ENCODE measurements at regions not wholly inside any gene's neighbourhood (a gene's known extent, or its start where the extent isn't known, plus 50 kb on each side); places are given as distances from the start of the nearest gene placed in this dataset.

GRCh38 chr11:128301756-128302155, 285.6 kb downstream of the ETS1 start:
- H3K27ac ChIP-seq (ENCODE audit: low read depth, low read length) = no peak overlapping the region
- H3F3A ChIP-seq (ENCODE audit: control insufficient read depth, insufficient read depth) = no peaks in the 10 kb centered on the region

GRCh38 chr11:128300785-128301184, 286.6 kb downstream of the ETS1 start:
- H4K20me1 ChIP-seq (ENCODE audit: control insufficient read depth, insufficient read depth, low read depth, low read length) = no peaks in the 10 kb centered on the region
- H3K4me1 ChIP-seq (ENCODE audit: control insufficient read depth, low read length) = peaks cover 25% of the 10 kb centered on the region
- H3K4me2 ChIP-seq (ENCODE audit: low read length) = no peak overlapping the region
- TF ChIP-seq CTCF (IDR thresholded peaks at IDR 0.05; ENCODE audit: low read depth, low read length, poor library complexity, severe bottlenecking) (no peak), EZH2phosphoT487 (IDR thresholded peaks at IDR 0.05; ENCODE audit: borderline replicate concordance, low read length) (no peak)
- no peak overlapping the region for H3K27ac ChIP-seq (ENCODE audit: low read depth, low read length)
- H3K36me3 ChIP-seq (ENCODE audit: control insufficient read depth, low read length) = peaks cover 7% of the 10 kb centered on the region; the same call in 1 of the 2 replicates
- H3K27me3 ChIP-seq (ENCODE audit: control insufficient read depth, low read length) = no peaks in the 10 kb centered on the region
- no peaks in the 10 kb centered on the region for H3K9me3 ChIP-seq (ENCODE audit: control insufficient read depth, insufficient read depth, low read length)
- H3K9me2 ChIP-seq (replicated peaks; ENCODE audit: control insufficient read depth, low read length) = no peaks in the 10 kb centered on the region
- no peaks in the 10 kb centered on the region for H3K79me2 ChIP-seq (ENCODE audit: control insufficient read depth, low read length)
- H3F3A ChIP-seq (ENCODE audit: control insufficient read depth, insufficient read depth) = no peaks in the 10 kb centered on the region
- H3K4me3 ChIP-seq (ENCODE audit: low read length) = no peak overlapping the region

More at GRCh38 chr11:128301756-128302155, 285.6 kb downstream of the ETS1 start:
- H3K9me2 ChIP-seq (replicated peaks; ENCODE audit: control insufficient read depth, low read length) = no peaks in the 10 kb centered on the region
- no peaks in the 10 kb centered on the region for H3K27me3 ChIP-seq (ENCODE audit: control insufficient read depth, low read length)
- no peak overlapping the region for H3K4me3 ChIP-seq (ENCODE audit: low read length)
- H3K79me2 ChIP-seq (ENCODE audit: control insufficient read depth, low read length) = no peaks in the 10 kb centered on the region
- TF ChIP-seq EZH2phosphoT487 (IDR thresholded peaks at IDR 0.05; ENCODE audit: borderline replicate concordance, low read length) (no peak), CTCF (IDR thresholded peaks at IDR 0.05; ENCODE audit: low read depth, low read length, poor library complexity, severe bottlenecking) (no peak)
- H3K4me2 ChIP-seq (ENCODE audit: low read length) = no peak overlapping the region
- peaks cover 12% of the 10 kb centered on the region; the same call in 1 of the 2 replicates for H3K36me3 ChIP-seq (ENCODE audit: control insufficient read depth, low read length)
- peaks cover 23% of the 10 kb centered on the region for H3K4me1 ChIP-seq (ENCODE audit: control insufficient read depth, low read length)
- no peaks in the 10 kb centered on the region for H4K20me1 ChIP-seq (ENCODE audit: control insufficient read depth, insufficient read depth, low read depth, low read length)
- no peaks in the 10 kb centered on the region for H3K9me3 ChIP-seq (ENCODE audit: control insufficient read depth, insufficient read depth, low read length)

GRCh38 chr11:128299132-128299726, 288.1 kb downstream of the ETS1 start:
- no peaks in the 10 kb centered on the region for H3K9me3 ChIP-seq (ENCODE audit: control insufficient read depth, insufficient read depth, low read length)
- no peak overlapping the region for H3K27ac ChIP-seq (ENCODE audit: low read depth, low read length)
- TF ChIP-seq CTCF (IDR thresholded peaks at IDR 0.05; ENCODE audit: low read depth, low read length, poor library complexity, severe bottlenecking) (no peak), EZH2phosphoT487 (IDR thresholded peaks at IDR 0.05; ENCODE audit: borderline replicate concordance, low read length) (no peak)
- H3F3A ChIP-seq (ENCODE audit: control insufficient read depth, insufficient read depth) = no peaks in the 10 kb centered on the region
- H3K27me3 ChIP-seq (ENCODE audit: control insufficient read depth, low read length) = no peaks in the 10 kb centered on the region
- H3K4me1 ChIP-seq (ENCODE audit: control insufficient read depth, low read length) = peaks cover 21% of the 10 kb centered on the region
- no peak overlapping the region for H3K4me2 ChIP-seq (ENCODE audit: low read length)
- H3K79me2 ChIP-seq (ENCODE audit: control insufficient read depth, low read length) = no peaks in the 10 kb centered on the region
- no peak overlapping the region for H3K4me3 ChIP-seq (ENCODE audit: low read length)
- H3K36me3 ChIP-seq (ENCODE audit: control insufficient read depth, low read length) = no peaks in the 10 kb centered on the region
- H3K9me2 ChIP-seq (replicated peaks; ENCODE audit: control insufficient read depth, low read length) = no peaks in the 10 kb centered on the region
- no peaks in the 10 kb centered on the region for H4K20me1 ChIP-seq (ENCODE audit: control insufficient read depth, insufficient read depth, low read depth, low read length)

Measured in DOHH2 (cell line).